ENCODE measurements at regions not wholly inside any gene's neighbourhood (a gene's known extent, or its start where the extent isn't known, plus 50 kb on each side); places are given as distances from the start of the nearest gene placed in this dataset.
"Not testable (repeated sequence)": the region's sequence is repeated elsewhere in the genome, so short reads cannot be mapped to it uniquely, and the experiment has no call there.

- H3K27ac ChIP-seq; H3K36me3 ChIP-seq; H3K27me3 ChIP-seq (ENCODE audit: low read depth); ATAC-seq; H3K4me3 ChIP-seq; H3K9me3 ChIP-seq; DNase-seq; H3K4me1 ChIP-seq; intact Hi-C loops (cut with DNase I): not testable (repeated sequence)
These were observed 136.8 kb upstream of the HMX1 start for GRCh38 chr4:9008407-9008806.

DNA sequence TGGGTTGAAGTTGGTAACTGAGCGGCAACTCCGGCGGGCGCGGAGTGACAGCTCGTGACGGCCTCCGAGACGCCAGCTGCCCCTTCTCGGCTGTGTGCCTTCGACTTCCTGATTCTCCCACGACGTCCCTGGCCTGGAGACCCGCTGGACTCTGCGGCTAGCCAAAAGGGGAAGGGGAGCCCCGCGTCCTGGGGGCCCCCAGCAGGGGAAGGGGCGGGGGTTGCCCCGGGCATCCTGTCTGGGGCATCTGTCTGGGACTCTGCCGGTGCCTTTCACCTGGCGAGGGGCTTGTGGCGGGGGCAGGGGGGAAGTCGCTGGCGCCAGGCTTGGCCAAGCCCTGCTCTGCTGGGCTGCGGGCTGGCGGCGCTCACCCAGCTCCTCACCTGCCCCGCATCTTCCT lies 129.5 kb upstream of the HMX1 start:
- not testable (repeated sequence) for DNase-seq

DNA sequence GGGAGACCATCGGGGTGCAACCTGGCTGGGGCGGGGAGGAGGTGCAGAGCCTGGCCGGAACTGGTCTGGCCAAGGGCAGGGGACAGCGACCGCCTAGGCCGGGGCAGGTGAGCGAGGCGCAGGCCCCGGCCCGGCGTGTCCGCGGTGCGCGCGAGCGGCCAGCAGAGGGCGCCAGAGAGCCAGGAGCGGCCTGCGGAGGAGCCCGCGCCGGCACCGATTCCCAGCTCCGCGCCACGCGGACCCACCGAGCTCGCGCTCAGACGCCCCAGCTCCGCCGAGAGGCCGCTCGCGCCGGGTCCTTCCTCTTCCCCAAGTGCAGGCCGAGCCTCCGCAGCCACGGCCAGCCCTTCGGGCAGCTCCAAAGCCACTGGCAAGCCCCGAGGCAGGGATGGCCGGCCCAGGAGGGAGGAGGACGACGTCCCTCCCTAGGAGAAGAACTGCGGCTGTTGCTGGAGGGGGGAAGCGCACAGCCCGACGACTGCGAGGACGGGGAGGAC lies 128.9 kb upstream of the HMX1 start:
- peak; percentile 74 for TF ChIP-seq CTCF (IDR thresholded peaks at IDR 0.05)
- intact Hi-C loops (cut with DNase I); H3K27ac ChIP-seq; H3K9me3 ChIP-seq; H3K4me1 ChIP-seq; H3K36me3 ChIP-seq: not testable (repeated sequence)
- H3K27me3 ChIP-seq (ENCODE audit: low read depth): peaks cover 14% of the 10 kb centered on the region
- ATAC-seq: peak in 1 of 2 donors; percentile 67
- peak; percentile 73 for DNase-seq
- H3K4me3 ChIP-seq: peak overlapping the region; percentile 43

More for the DNA sequence above, 129.5 kb upstream of the HMX1 start:
- H3K36me3 ChIP-seq; H3K9me3 ChIP-seq; ATAC-seq; intact Hi-C loops (cut with DNase I); H3K27ac ChIP-seq; H3K4me1 ChIP-seq: not testable (repeated sequence)
- peaks cover 14% of the 10 kb centered on the region for H3K27me3 ChIP-seq (ENCODE audit: low read depth)
- H3K4me3 ChIP-seq: peak overlapping the region; percentile 43

- intact Hi-C loops (cut with DNase I): not testable (repeated sequence)
- peak; percentile 28 to 59 for ATAC-seq
These were observed 121.3 kb upstream of the HMX1 start for GRCh38 chr4:8992981-8993380.

GRCh38 chr4:8991449-8991848 lies 119.8 kb upstream of the HMX1 start:
- ATAC-seq; H3K36me3 ChIP-seq; H3K4me3 ChIP-seq; DNase-seq; intact Hi-C loops (cut with DNase I); H3K27ac ChIP-seq; H3K27me3 ChIP-seq (ENCODE audit: low read depth); H3K4me1 ChIP-seq; H3K9me3 ChIP-seq: not testable (repeated sequence)

More at GRCh38 chr4:8992981-8993380, 121.3 kb upstream of the HMX1 start:
- not testable (repeated sequence) for H3K36me3 ChIP-seq; H3K27ac ChIP-seq; H3K27me3 ChIP-seq (ENCODE audit: low read depth); H3K4me1 ChIP-seq; H3K4me3 ChIP-seq; H3K9me3 ChIP-seq
- DNase-seq: peak; percentile 57

DNA sequence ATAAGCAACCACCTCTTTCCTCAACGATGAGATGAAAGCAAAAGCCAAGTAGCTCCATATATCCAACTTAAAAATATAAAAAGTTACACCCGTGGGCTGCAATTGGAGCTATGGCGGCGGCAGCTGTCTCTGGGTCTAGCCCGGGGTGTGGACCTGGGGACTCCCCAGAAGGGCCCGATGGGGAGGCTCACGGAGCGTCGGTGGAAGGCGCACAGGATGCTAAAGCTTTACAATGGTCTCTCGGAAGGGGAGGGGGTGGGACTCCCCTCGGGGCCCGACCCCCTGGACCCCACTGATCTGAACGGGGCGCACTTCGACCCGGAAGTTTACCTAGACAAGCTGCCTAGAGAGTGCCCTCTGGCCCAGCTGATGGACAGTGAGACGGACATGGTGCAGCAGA lies 118.7 kb upstream of the HMX1 start:
- H3K27ac ChIP-seq; intact Hi-C loops (cut with DNase I); ATAC-seq; H3K36me3 ChIP-seq; H3K4me1 ChIP-seq; H3K9me3 ChIP-seq; H3K27me3 ChIP-seq (ENCODE audit: low read depth); DNase-seq; H3K4me3 ChIP-seq: not testable (repeated sequence)

DNA sequence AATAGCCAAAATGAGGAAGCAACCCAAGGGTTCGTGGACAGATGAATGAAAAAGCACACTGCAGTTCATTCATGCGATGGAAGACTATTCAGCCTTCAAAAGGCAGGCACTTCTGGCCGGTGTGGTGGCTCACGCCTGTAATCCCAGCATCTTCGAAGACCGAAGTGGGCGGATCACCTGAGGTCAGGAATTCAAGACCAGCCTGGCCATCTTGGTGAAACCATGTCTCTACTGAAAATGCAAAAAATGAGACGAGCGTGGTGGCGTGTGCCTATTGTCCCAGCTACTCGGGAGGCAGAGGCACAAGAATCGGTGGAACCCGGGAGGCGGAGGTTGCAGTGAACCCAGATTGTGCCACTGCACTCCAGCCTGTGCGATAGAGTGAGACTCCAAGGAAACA lies 114.1 kb upstream of the HMX1 start:
- H3K36me3 ChIP-seq; H3K4me3 ChIP-seq; H3K27me3 ChIP-seq (ENCODE audit: low read depth); H3K27ac ChIP-seq; H3K9me3 ChIP-seq; DNase-seq; H3K4me1 ChIP-seq; intact Hi-C loops (cut with DNase I); ATAC-seq: not testable (repeated sequence)

DNA sequence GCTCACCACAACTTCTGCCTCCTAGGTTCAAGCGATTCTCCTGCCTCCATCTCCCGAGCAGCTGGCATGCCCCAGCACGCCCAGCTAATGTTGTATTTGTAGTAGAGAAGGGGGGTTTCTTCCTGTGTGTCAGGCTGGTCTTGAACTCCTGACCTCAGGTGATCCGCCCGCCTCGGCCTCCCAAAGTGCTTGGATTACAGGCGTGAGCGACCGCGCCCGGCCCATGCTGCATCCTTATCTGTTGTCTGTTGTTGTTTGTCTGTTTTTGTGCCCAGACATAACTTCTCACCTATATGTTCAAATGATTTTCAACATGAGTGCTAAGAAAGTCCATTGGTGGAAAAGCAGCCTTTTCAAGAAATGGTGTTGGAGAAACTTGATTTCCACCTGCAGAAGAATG lies 113.0 kb upstream of the HMX1 start:
- ATAC-seq; intact Hi-C loops (cut with DNase I); H3K27ac ChIP-seq; H3K9me3 ChIP-seq; H3K4me1 ChIP-seq; H3K4me3 ChIP-seq; DNase-seq; H3K36me3 ChIP-seq; H3K27me3 ChIP-seq (ENCODE audit: low read depth): not testable (repeated sequence)

DNA sequence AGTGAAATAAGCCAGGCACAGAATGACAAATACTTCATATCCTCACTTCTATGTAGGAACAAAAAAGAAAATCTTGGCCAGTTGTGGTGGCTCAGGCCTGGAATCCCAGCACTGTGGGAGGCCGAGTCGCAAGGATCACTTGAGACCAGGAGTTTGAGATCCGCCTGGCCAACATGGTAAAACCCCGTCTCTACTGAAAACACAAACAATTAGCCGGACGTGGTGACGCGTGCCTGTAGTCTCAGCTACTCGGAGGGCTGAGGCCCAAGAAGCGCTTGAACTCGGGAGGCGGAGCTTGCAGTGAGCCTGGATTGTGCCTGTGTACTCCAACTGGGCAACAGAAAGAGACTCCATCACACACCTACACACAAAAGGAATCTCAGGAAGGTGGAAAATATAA lies 112.3 kb upstream of the HMX1 start:
- H3K9me3 ChIP-seq; H3K4me3 ChIP-seq; H3K27ac ChIP-seq; DNase-seq; H3K27me3 ChIP-seq (ENCODE audit: low read depth); ATAC-seq; H3K4me1 ChIP-seq; H3K36me3 ChIP-seq; intact Hi-C loops (cut with DNase I): not testable (repeated sequence)

GRCh38 chr4:8976466-8977128 lies 105.0 kb upstream of the HMX1 start:
- H3K36me3 ChIP-seq; ATAC-seq; H3K4me3 ChIP-seq; H3K9me3 ChIP-seq; intact Hi-C loops (cut with DNase I); H3K4me1 ChIP-seq; H3K27me3 ChIP-seq (ENCODE audit: low read depth); H3K27ac ChIP-seq; DNase-seq: not testable (repeated sequence)

GRCh38 chr4:8972635-8973034 lies 101.0 kb upstream of the HMX1 start:
- intact Hi-C loops (cut with DNase I); H3K27ac ChIP-seq; H3K9me3 ChIP-seq; H3K4me3 ChIP-seq; H3K4me1 ChIP-seq; H3K36me3 ChIP-seq; H3K27me3 ChIP-seq (ENCODE audit: low read depth); ATAC-seq; DNase-seq: not testable (repeated sequence)

DNA sequence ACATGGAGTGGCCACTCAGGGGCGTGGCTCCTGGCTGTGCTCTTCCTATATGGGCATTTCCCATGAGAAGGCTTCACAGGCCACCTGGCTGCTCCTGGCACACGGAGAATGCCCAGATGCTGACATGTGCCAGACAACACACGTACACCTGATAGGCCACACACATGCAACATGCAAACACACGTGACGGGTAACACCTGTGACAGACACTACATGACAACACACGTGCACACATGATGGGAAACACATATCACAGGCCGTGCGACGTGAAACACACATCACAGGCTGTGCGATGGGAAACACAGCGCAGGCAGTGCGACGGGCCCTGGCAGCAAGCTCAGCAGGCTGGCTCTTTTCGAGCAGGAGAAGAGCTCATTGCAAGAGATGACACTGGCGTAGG lies 94.3 kb upstream of the HMX1 start:
- not testable (repeated sequence) for ATAC-seq, H3K36me3 ChIP-seq, DNase-seq

GRCh38 chr4:8964201-8964788 lies 92.7 kb upstream of the HMX1 start:
- DNase-seq; H3K27ac ChIP-seq; H3K36me3 ChIP-seq; ATAC-seq; intact Hi-C loops (cut with DNase I); H3K27me3 ChIP-seq (ENCODE audit: low read depth); H3K4me1 ChIP-seq; H3K9me3 ChIP-seq: not testable (repeated sequence)
- H3K4me3 ChIP-seq: peak overlapping the region; percentile 28

More for the DNA sequence above, 94.3 kb upstream of the HMX1 start:
- H3K9me3 ChIP-seq; H3K4me1 ChIP-seq; intact Hi-C loops (cut with DNase I); H3K4me3 ChIP-seq; H3K27ac ChIP-seq; H3K27me3 ChIP-seq (ENCODE audit: low read depth): not testable (repeated sequence)

Data from lower lobe of right lung (tissue), 2 donors.